H1 (cell line): ENCODE measurements at regions not wholly inside any gene's neighbourhood (a gene's known extent, or its start where the extent isn't known, plus 50 kb on each side); places are given as distances from the start of the nearest gene placed in this dataset.

Source experiments
- CTCF ChIA-PET: fragments of 300-600 bp; sonication (Branson Sonifier 250); formaldehyde crosslinking; loops from one replicate; lab custom pipeline; 2021; ENCODE audit not compliant: partially characterized antibody; lab: Charles Lee
- POLR2A ChIA-PET: fragments of 300-600 bp; sonication (Branson Sonifier 250); formaldehyde crosslinking; loops from one replicate; lab custom pipeline; 2021; ENCODE audit warnings: inconsistent platforms; ENCODE audit not compliant: partially characterized antibody; lab: Charles Lee
- DNase-seq, 2 experiments: peaks; one replicate each; pipeline versions ENCODE4 v3.0.0 to v3.0.0-alpha.2; 2010 to 2022; ENCODE audit warnings: low spot score in 2 of 2, low read depth in 1 of 2, mixed read lengths in 1 of 2
- FAIRE-seq: peaks from 2 replicates; lab custom pipeline; 2011; peaks lifted over from hg19 to GRCh38; lab: Jason Lieb, UNC
- H2AFZ ChIP-seq: 2 replicates; pipeline ENCODE4 v1.8.1; 2012; ENCODE audit warnings: low read length, inconsistent platforms
- H2AK5ac ChIP-seq: 2 replicates; pipeline ENCODE4 v1.6.1; 2013; ENCODE audit warnings: low read depth, low read length
- H2BK120ac ChIP-seq: replicated peaks from 2 replicates; pipeline ENCODE3; 2013; ENCODE audit warnings: low read depth, low read length, inconsistent platforms
- H2BK12ac ChIP-seq: 2 replicates; pipeline ENCODE4 v1.6.1; 2013; ENCODE audit warnings: low read depth, low read length
- H2BK15ac ChIP-seq: 2 replicates; pipeline ENCODE4 v1.6.1; 2013; ENCODE audit warnings: low read length
- H2BK20ac ChIP-seq: 2 replicates; pipeline ENCODE4 v1.6.1; 2013; ENCODE audit warnings: low read length
- H2BK5ac ChIP-seq: 2 replicates; pipeline ENCODE4 v1.6.1; 2013; ENCODE audit warnings: low read depth, low read length
- H3K14ac ChIP-seq: 2 replicates; pipeline ENCODE4 v1.6.1; 2013; ENCODE audit warnings: inconsistent platforms; ENCODE audit not compliant: insufficient read length
- H3K18ac ChIP-seq: 2 replicates; pipeline ENCODE4 v1.6.1; 2013; ENCODE audit warnings: low read length; ENCODE audit errors: extremely low read depth
- H3K23ac ChIP-seq: 2 replicates; pipeline ENCODE4 v1.6.1; 2013; ENCODE audit warnings: inconsistent platforms; ENCODE audit not compliant: insufficient read length
- H3K23me2 ChIP-seq: 2 replicates; pipeline ENCODE4 v1.6.1; 2013; ENCODE audit warnings: low read depth, low read length
- H3K27ac ChIP-seq: 2 replicates; pipeline ENCODE4 v1.6.1; 2011; ENCODE audit warnings: low read depth, low read length, inconsistent platforms
- H3K27me3 ChIP-seq, 4 experiments: replicated peaks in 1 of 4; 1 replicate in 1 of 4; 2 replicates in 3 of 4; pipeline versions ENCODE4 v1.6.1 to v1.8.1; 2011 to 2013; ENCODE audit warnings: low read length in 3 of 4, mild to moderate bottlenecking in 3 of 4, inconsistent platforms in 2 of 4, mixed read lengths in 2 of 4, moderate library complexity in 1 of 4; ENCODE audit not compliant: control insufficient read depth in 3 of 4, insufficient read depth in 3 of 4; ENCODE audit errors: extremely low read depth in 1 of 4
- H3K36me3 ChIP-seq, 4 experiments: 2 replicates each; pipeline versions ENCODE4 v1.6.1 to v1.8.1; 2011 to 2013; ENCODE audit warnings: mild to moderate bottlenecking in 4 of 4, low read length in 3 of 4, moderate library complexity in 2 of 4, control low read depth in 1 of 4, inconsistent platforms in 1 of 4; ENCODE audit not compliant: insufficient read depth in 4 of 4, control insufficient read depth in 2 of 4
- H3K4ac ChIP-seq: replicated peaks from 2 replicates; pipeline ENCODE3; 2013; ENCODE audit warnings: low read length, low read depth, mixed read lengths, inconsistent platforms; ENCODE audit not compliant: insufficient read length
- H3K4me1 ChIP-seq, 4 experiments: replicated peaks in 1 of 4; 1 replicate in 1 of 4; 2 replicates in 3 of 4; pipeline versions ENCODE4 v1.6.1 to v1.8.1; 2011 to 2013; ENCODE audit warnings: low read length in 3 of 4, inconsistent platforms in 2 of 4, mixed read lengths in 1 of 4; ENCODE audit not compliant: insufficient read depth in 4 of 4, control insufficient read depth in 3 of 4
- H3K4me2 ChIP-seq, 2 experiments: 2 replicates each; pipeline versions ENCODE4 v1.6.1 to v1.8.1; 2011 to 2013; ENCODE audit warnings: low read depth in 2 of 2, low read length in 2 of 2, control low read depth in 1 of 2, inconsistent platforms in 1 of 2, mild to moderate bottlenecking in 1 of 2; ENCODE audit not compliant: insufficient read depth in 1 of 2
- H3K4me3 ChIP-seq, 4 experiments: fragments of 200-600, 300-600 bp in 1 of 4; sonication (generic), shearing (Covaris generic), sonication (Bioruptor Twin) in 1 of 4; 2 replicates each; pipeline versions ENCODE4 v1.5.1 to v1.8.1; 2011 to 2016; ENCODE audit warnings: low read length in 4 of 4, low read depth in 3 of 4, control low read depth in 2 of 4, inconsistent platforms in 2 of 4, mild to moderate bottlenecking in 2 of 4, mixed read lengths in 1 of 4, moderate library complexity in 1 of 4; ENCODE audit not compliant: insufficient read depth in 2 of 4; ENCODE audit errors: extremely low read depth in 1 of 4
- H3K56ac ChIP-seq: replicated peaks from 2 replicates; pipeline ENCODE3; 2013; ENCODE audit warnings: low read depth, mild to moderate bottlenecking, mixed read lengths, low read length, inconsistent platforms; ENCODE audit not compliant: insufficient read length
- H3K79me1 ChIP-seq: 2 replicates; pipeline ENCODE4 v1.6.1; 2013; ENCODE audit warnings: low read depth, low read length, control low read depth
- H3K79me2 ChIP-seq, 2 experiments: 2 replicates each; pipeline versions ENCODE4 v1.6.1 to v1.8.1; 2012 to 2013; ENCODE audit warnings: low read length in 2 of 2, mild to moderate bottlenecking in 2 of 2, inconsistent platforms in 1 of 2; ENCODE audit not compliant: insufficient read depth in 2 of 2, control insufficient read depth in 1 of 2
- H3K9ac ChIP-seq, 4 experiments: replicated peaks in 1 of 4; 1 replicate in 1 of 4; 2 replicates in 3 of 4; pipeline versions ENCODE4 v1.6.1 to v1.8.1; 2011 to 2013; ENCODE audit warnings: low read depth in 3 of 4, low read length in 3 of 4, control low read depth in 2 of 4, mild to moderate bottlenecking in 2 of 4, moderate library complexity in 2 of 4, inconsistent platforms in 1 of 4; ENCODE audit errors: extremely low read depth in 1 of 4
- H3K9me3 ChIP-seq, 2 experiments: 2 replicates each; pipeline versions ENCODE4 v1.6.1 to v1.8.1; 2012 to 2013; ENCODE audit warnings: mild to moderate bottlenecking in 2 of 2, moderate library complexity in 2 of 2, control low read depth in 1 of 2, inconsistent platforms in 1 of 2, low read depth in 1 of 2, low read length in 1 of 2, mixed read lengths in 1 of 2; ENCODE audit not compliant: insufficient read depth in 2 of 2
- H4K20me1 ChIP-seq, 2 experiments: replicated peaks in 1 of 2; 2 replicates each; pipeline versions ENCODE3 to v1.8.1; 2011 to 2013; ENCODE audit warnings: inconsistent platforms in 2 of 2, low read length in 2 of 2, mild to moderate bottlenecking in 1 of 2; ENCODE audit not compliant: insufficient read depth in 2 of 2, control insufficient read depth in 1 of 2
- H4K5ac ChIP-seq: 2 replicates; pipeline ENCODE4 v1.6.1; 2013; ENCODE audit warnings: low read length, low read depth, mixed read lengths, inconsistent platforms; ENCODE audit not compliant: insufficient read length
- H4K8ac ChIP-seq: 2 replicates; pipeline ENCODE4 v1.8.0; 2013; ENCODE audit warnings: mild to moderate bottlenecking, moderate library complexity, low read length, inconsistent platforms; ENCODE audit not compliant: insufficient read depth; ENCODE audit errors: extremely low read depth
- H4K91ac ChIP-seq: replicated peaks from 2 replicates; pipeline ENCODE3; 2013; ENCODE audit warnings: low read length, mixed read lengths, inconsistent platforms; ENCODE audit not compliant: insufficient read length
- ASH2L ChIP-seq: fragments of 200-600, 300-600 bp; sonication (generic); IDR thresholded peaks from one replicate; pipeline ENCODE4 v1.7.1; 2017; ENCODE audit warnings: low read length
- BACH1 ChIP-seq: IDR thresholded peaks from 2 replicates; pipeline ENCODE4 v1.6.1; 2012; ENCODE audit warnings: low read length, improper control_type of control experiment
- BRCA1 ChIP-seq: IDR thresholded peaks from 2 replicates; pipeline ENCODE4 v1.6.1; 2012; ENCODE audit warnings: low read depth, low read length, improper control_type of control experiment
- CBX8 ChIP-seq: fragments of 300-800, 300-1000 bp; sonication (generic); IDR thresholded peaks from 2 replicates; pipeline ENCODE4 v1.7.1; 2016; ENCODE audit warnings: low read depth, low read length, borderline replicate concordance
- E2F6 ChIP-seq: IDR thresholded peaks from 2 replicates; pipeline ENCODE4 v1.6.1; 2012; ENCODE audit warnings: inconsistent platforms
- GTF2F1 ChIP-seq: IDR thresholded peaks from 2 replicates; pipeline ENCODE4 v1.6.1; 2012; ENCODE audit warnings: low read depth, low read length, improper control_type of control experiment, borderline replicate concordance
- JUN ChIP-seq: IDR thresholded peaks from 2 replicates; pipeline ENCODE4 v1.6.1; 2011; ENCODE audit warnings: low read depth, mild to moderate bottlenecking, improper control_type of control experiment, low read length
- MAX ChIP-seq: IDR thresholded peaks from 2 replicates; pipeline ENCODE4 v1.6.1; 2012; ENCODE audit warnings: inconsistent platforms
- POLR2AphosphoS5 ChIP-seq: IDR thresholded peaks from 2 replicates; pipeline ENCODE4 v1.6.1; 2011; ENCODE audit warnings: low read depth, low read length
- RNF2 ChIP-seq: fragments of 200-900, 300-1000 bp; sonication (generic); IDR thresholded peaks from 2 replicates; pipeline ENCODE4 v1.7.1; 2016; ENCODE audit warnings: borderline replicate concordance, low read depth, mild to moderate bottlenecking, antibody characterized with exemption, low read length; ENCODE audit not compliant: poor library complexity, severe bottlenecking; ENCODE audit errors: missing control alignments
- SP2 ChIP-seq: IDR thresholded peaks from 2 replicates; pipeline ENCODE4 v1.6.1; 2012; ENCODE audit warnings: mild to moderate bottlenecking, low read length, inconsistent platforms
- TBP ChIP-seq: IDR thresholded peaks from 2 replicates; pipeline ENCODE4 v1.6.1; 2011; ENCODE audit warnings: low read depth, low read length, improper control_type of control experiment
- TCF12 ChIP-seq: IDR thresholded peaks from 2 replicates; pipeline ENCODE4 v1.6.1; 2011; ENCODE audit warnings: low read depth, mild to moderate bottlenecking, low read length
- whole genome bisulfite sequencing, 2 experiments: shearing (Covaris generic) in 1 of 2; methylation state at CpG; one replicate each; pipeline versions ENCODE4 v1.1.6 to v1.1.7; 2013 to 2015; ENCODE audit warnings: low lambda C conversion rate in 2 of 2, mixed read lengths in 2 of 2, inconsistent platforms in 1 of 2, low coverage in 1 of 2, missing lambda C conversion rate in 1 of 2; ENCODE audit not compliant: insufficient replicate concordance in 2 of 2, insufficient coverage in 1 of 2, insufficient read length in 1 of 2; ENCODE audit errors: extremely low coverage in 1 of 2, missing lambda C conversion rate in 1 of 2; 5-methylcytosine and 5-hydroxymethylcytosine counted together

GRCh38 chr12:34300376-34301250 lies 278.3 kb downstream of the ALG10 start:
- Histone ChIP-seq H3K4me3 (no peak overlapping the region), H3K4me2 (no peak overlapping the region), H4K20me1 (no peaks in the 10 kb centered on the region), H3K9me3 (peaks cover 85 to 100% of the 10 kb centered on the region in 2 experiments), H2BK15ac (no peak overlapping the region), H3K9ac (no peak overlapping the region), H3K18ac (no peak overlapping the region), H2BK12ac (no peak overlapping the region), H3K79me2 (no peaks in the 10 kb centered on the region), H2BK20ac (no peak overlapping the region), H3K79me1 (no peaks in the 10 kb centered on the region), H3K4me1 (no peaks in the 10 kb centered on the region), H4K8ac (no peak overlapping the region), H3K14ac (no peak overlapping the region), H4K5ac (no peak overlapping the region), H3K27me3 (no peaks in the 10 kb centered on the region), H3K36me3 (no peaks in the 10 kb centered on the region; a peak in 1 of 8 replicates), H3K4ac (no peak overlapping the region), H2BK5ac (no peak overlapping the region), H3K23me2 (no peaks in the 10 kb centered on the region), H3K23ac (no peak overlapping the region), H2AFZ (no peak overlapping the region), H4K91ac (no peak overlapping the region), H2BK120ac (no peak overlapping the region), H2AK5ac (no peak overlapping the region), H3K27ac (no peak overlapping the region), H3K56ac (no peak overlapping the region)
- FAIRE-seq (no peak), DNase-seq (no peak)
- ChIA-PET POLR2A (no interaction called here), CTCF (no interaction called here)
- WGBS, 2 experiments, result 87% methylated on average over 28 of the region's 34 CpGs; no CpG with 5 or more reads in 1 of the 2 experiments
- TF ChIP-seq ASH2L, result no peak
- TF ChIP-seq SP2, result no peak
- no peak for TF ChIP-seq TBP
- no peak for TF ChIP-seq BACH1
- TF ChIP-seq POLR2AphosphoS5, result no peak
- no peak for TF ChIP-seq MAX
- TF ChIP-seq TCF12, result no peak
- no peak for TF ChIP-seq RNF2
- TF ChIP-seq GTF2F1, result no peak
- TF ChIP-seq BRCA1, result no peak
- no peak for TF ChIP-seq JUN
- TF ChIP-seq CBX8, result no peak
- TF ChIP-seq E2F6, result no peak
